Lung (tissue), 11 donors: ENCODE measurements at regions not wholly inside any gene's neighbourhood (a gene's known extent, or its start where the extent isn't known, plus 50 kb on each side); places are given as distances from the start of the nearest gene placed in this dataset.
A peak's percentile ranks its signal among the peaks of the same experiment; 100 is the strongest.

Source experiments
- ATAC-seq: fragments of 200-7000 bp; cut with Tn5 transposase; one replicate; pipeline ENCODE4 v1.9.1; 2020; ENCODE audit warnings: moderate number of reproducible peaks; ENCODE audit not compliant: insufficient read depth, low FRiP score
- DNase-seq, 3 donors: peaks; one replicate each; pipeline ENCODE4 v3.0.0-alpha.2; 2013 to 2017
- H3K27ac ChIP-seq, 2 donors: one replicate each; pipeline ENCODE4 v1.5.1; 2013; ENCODE audit warnings: mild to moderate bottlenecking in 2 of 2, moderate library complexity in 2 of 2, control low read depth in 1 of 2, inconsistent platforms in 1 of 2, low read depth in 1 of 2, low read length in 1 of 2
- H3K27me3 ChIP-seq, 3 donors: one replicate each; pipeline ENCODE4 v1.5.1; 2013; ENCODE audit warnings: low read length in 2 of 3; ENCODE audit not compliant: control insufficient read depth in 3 of 3, insufficient read depth in 3 of 3
- H3K36me3 ChIP-seq, 4 donors: one replicate each; pipeline ENCODE4 v1.5.1; 2013; ENCODE audit warnings: low read length in 4 of 4, mild to moderate bottlenecking in 1 of 4, moderate library complexity in 1 of 4; ENCODE audit not compliant: control insufficient read depth in 4 of 4, insufficient read depth in 4 of 4
- H3K4me1 ChIP-seq, 5 donors: one replicate each; pipeline ENCODE4 v1.5.1; 2013; ENCODE audit warnings: low read length in 5 of 5, mild to moderate bottlenecking in 2 of 5, moderate library complexity in 1 of 5; ENCODE audit not compliant: control insufficient read depth in 5 of 5, insufficient read depth in 5 of 5
- H3K4me3 ChIP-seq: one replicate; pipeline ENCODE4 v1.5.1; 2013; ENCODE audit warnings: mild to moderate bottlenecking, control low read depth, moderate library complexity
- H3K9ac ChIP-seq, 2 donors: one replicate each; pipeline ENCODE4 v1.5.1; 2013; ENCODE audit warnings: low read length in 2 of 2, control low read depth in 1 of 2; ENCODE audit not compliant: insufficient read depth in 1 of 2
- H3K9me3 ChIP-seq, 4 donors: one replicate each; pipeline ENCODE4 v1.5.1; 2013; ENCODE audit warnings: low read length in 3 of 4, mild to moderate bottlenecking in 1 of 4, moderate library complexity in 1 of 4; ENCODE audit not compliant: control insufficient read depth in 4 of 4, insufficient read depth in 3 of 4
- WGBS, 2 donors: extraction: QIAGEN DNeasy Blood & Tissue Kit; methylation state at CpG; one replicate each; pipeline ENCODE4 v1.1.7; 2013; 5-methylcytosine and 5-hydroxymethylcytosine counted together
- TF ChIP-seq, protein P1 (sequence below): IDR thresholded peaks from 2 replicates; pipeline ENCODE4 v1.5.1; 2012; ENCODE audit warnings: mild to moderate bottlenecking; ENCODE audit errors: control extremely low read depth, extremely low read depth
- donor health status: control.
- donor health status: control.
- donor health status: Bipolar disorder and iron deficiency.
- donor health status: healthy.
- donor health status: DM: yes; HTN: yes; CAD: no.

- H3K9me3 ChIP-seq, result no peaks in the 10 kb centered on the region
- DNase-seq, result no peak
- TF ChIP-seq, protein P1, sequence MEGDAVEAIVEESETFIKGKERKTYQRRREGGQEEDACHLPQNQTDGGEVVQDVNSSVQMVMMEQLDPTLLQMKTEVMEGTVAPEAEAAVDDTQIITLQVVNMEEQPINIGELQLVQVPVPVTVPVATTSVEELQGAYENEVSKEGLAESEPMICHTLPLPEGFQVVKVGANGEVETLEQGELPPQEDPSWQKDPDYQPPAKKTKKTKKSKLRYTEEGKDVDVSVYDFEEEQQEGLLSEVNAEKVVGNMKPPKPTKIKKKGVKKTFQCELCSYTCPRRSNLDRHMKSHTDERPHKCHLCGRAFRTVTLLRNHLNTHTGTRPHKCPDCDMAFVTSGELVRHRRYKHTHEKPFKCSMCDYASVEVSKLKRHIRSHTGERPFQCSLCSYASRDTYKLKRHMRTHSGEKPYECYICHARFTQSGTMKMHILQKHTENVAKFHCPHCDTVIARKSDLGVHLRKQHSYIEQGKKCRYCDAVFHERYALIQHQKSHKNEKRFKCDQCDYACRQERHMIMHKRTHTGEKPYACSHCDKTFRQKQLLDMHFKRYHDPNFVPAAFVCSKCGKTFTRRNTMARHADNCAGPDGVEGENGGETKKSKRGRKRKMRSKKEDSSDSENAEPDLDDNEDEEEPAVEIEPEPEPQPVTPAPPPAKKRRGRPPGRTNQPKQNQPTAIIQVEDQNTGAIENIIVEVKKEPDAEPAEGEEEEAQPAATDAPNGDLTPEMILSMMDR, result no peak
Observed at GRCh38 chr1:181398544-181398943, 84.8 kb upstream of the CACNA1E start.

DNA sequence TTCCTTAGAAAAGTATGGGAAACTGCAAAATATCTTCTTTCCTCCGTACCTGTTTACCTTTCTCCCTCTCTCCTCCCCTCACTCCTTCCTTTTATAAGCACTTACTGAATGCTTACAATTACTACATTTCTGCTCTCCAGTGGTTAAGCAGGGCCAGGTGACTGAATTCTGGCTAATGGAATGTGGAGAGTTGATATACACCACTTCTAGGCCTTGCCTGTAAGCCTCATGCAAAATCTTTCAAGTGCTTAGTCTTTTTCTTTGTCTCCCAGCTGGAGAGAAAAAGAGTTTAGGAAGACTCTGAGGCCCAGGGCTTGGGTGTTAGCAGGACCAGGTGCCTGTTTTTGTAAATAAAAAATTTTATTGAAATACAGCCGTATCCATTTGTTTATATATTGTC lies 77.7 kb upstream of the CACNA1E start:
- WGBS, 2 donors, result 64 to 78% methylated on average over 2 of the region's 2 CpGs
- TF ChIP-seq, protein P1, result no peak
- H3K4me3 ChIP-seq, result no peak overlapping the region
- ATAC-seq (no peak), DNase-seq (peak in 2 of 3 donors; percentile 16 to 44)
- H3K9me3 ChIP-seq, result no peaks in the 10 kb centered on the region
- H3K27ac ChIP-seq, result no peak overlapping the region
- H3K27me3 ChIP-seq, result peaks cover 0 to 4% (median 0%) of the 10 kb centered on the region in 3 donors
- H3K4me1 ChIP-seq, result no peaks in the 10 kb centered on the region
- H3K9ac ChIP-seq, result no peak overlapping the region
- no peaks in the 10 kb centered on the region for H3K36me3 ChIP-seq

More at GRCh38 chr1:181398544-181398943, 84.8 kb upstream of the CACNA1E start:
- no peaks in the 10 kb centered on the region for H3K27me3 ChIP-seq
- no peak overlapping the region for H3K27ac ChIP-seq
- H3K36me3 ChIP-seq, result no peaks in the 10 kb centered on the region
- H3K4me1 ChIP-seq, result no peaks in the 10 kb centered on the region
- H3K9ac ChIP-seq, result no peak overlapping the region
- ATAC-seq, result no peak
- 85 to 90% methylated on average over 4 of the region's 4 CpGs for WGBS, 2 donors
- H3K4me3 ChIP-seq, result no peak overlapping the region

- TF ChIP-seq, protein P1, result no peak
- no peak for ATAC-seq
- no peak for DNase-seq
- no peaks in the 10 kb centered on the region for H3K9me3 ChIP-seq
- no peaks in the 10 kb centered on the region for H3K36me3 ChIP-seq
- no peak overlapping the region for H3K27ac ChIP-seq
- H3K4me3 ChIP-seq, result no peak overlapping the region
- H3K27me3 ChIP-seq, result peaks cover 0 to 4% (median 0%) of the 10 kb centered on the region in 3 donors
- no peak overlapping the region for H3K9ac ChIP-seq
- WGBS, 2 donors, result 95 to 98% methylated on average over 2 of the region's 2 CpGs
- no peaks in the 10 kb centered on the region for H3K4me1 ChIP-seq
Observed at GRCh38 chr1:181406989-181407388, 76.3 kb upstream of the CACNA1E start.

DNA sequence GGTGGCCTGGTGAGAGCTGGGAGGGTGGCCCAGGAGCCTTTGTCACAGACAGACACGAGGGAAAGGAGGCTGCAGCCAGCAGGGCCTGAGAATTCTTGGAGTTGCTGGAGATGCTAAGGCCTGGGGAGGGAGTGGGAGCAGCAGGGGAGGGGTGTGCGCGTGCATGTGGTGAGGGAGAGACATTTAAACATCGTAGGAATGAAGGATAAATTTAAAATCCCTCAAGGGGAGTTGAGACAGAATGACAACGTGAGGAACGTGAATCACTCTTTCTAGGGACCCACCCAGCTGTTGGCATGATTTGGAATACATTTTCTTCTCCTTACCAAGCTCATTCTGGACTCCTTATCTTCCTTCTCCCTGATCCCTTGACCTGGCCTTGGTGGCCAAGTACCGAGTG lies 73.3 kb upstream of the CACNA1E start:
- ATAC-seq (no peak), DNase-seq (no peak)
- Histone ChIP-seq H3K9ac (no peak overlapping the region), H3K4me3 (no peak overlapping the region), H3K27me3 (peaks cover 0 to 4% (median 0%) of the 10 kb centered on the region in 3 donors), H3K36me3 (no peaks in the 10 kb centered on the region), H3K27ac (no peak overlapping the region), H3K9me3 (no peaks in the 10 kb centered on the region), H3K4me1 (no peaks in the 10 kb centered on the region)
- TF ChIP-seq, protein P1, result no peak
- 78 to 91% methylated on average over 7 of the region's 7 CpGs for WGBS, 2 donors
